AG10803 (cell line): ENCODE measurements at regions not wholly inside any gene's neighbourhood (a gene's known extent, or its start where the extent isn't known, plus 50 kb on each side); places are given as distances from the start of the nearest gene placed in this dataset.

Experiments
- DNase-seq: peaks from one replicate; pipeline ENCODE4 v3.0.0; 2010; ENCODE audit warnings: low read depth
- H3K4me3 ChIP-seq: 2 replicates; pipeline ENCODE4 v1.5.1; 2011; ENCODE audit warnings: mild to moderate bottlenecking, low read length, control low read depth
- TF ChIP-seq, protein P1 (sequence below): conservative IDR thresholded peaks from 2 replicates; pipeline ENCODE4 v1.5.1; 2011; ENCODE audit warnings: mild to moderate bottlenecking, low read length, control low read depth, inconsistent platforms

DNA sequence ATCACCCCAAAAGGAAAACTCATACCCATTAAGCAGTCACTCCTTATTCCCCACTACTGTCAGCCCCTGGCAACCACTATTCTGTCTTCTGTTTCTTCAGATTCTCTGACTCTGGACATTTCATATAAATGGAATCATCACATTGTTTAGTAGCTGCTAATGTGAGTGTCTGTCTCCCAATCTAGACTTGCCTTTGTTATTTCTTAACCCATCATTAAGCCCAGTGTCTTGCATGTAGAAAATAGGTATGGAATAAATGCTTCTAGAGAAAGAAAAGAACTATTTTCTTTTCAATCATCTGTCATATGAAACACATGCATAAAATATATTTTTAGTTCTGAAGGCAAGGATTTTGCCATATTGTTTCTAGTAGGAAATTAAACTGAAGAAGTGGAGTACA, 610.0 kb downstream of the PLPP3 start:
- H3K4me3 ChIP-seq, result no peak overlapping the region
- no peak for DNase-seq
- TF ChIP-seq, protein P1, sequence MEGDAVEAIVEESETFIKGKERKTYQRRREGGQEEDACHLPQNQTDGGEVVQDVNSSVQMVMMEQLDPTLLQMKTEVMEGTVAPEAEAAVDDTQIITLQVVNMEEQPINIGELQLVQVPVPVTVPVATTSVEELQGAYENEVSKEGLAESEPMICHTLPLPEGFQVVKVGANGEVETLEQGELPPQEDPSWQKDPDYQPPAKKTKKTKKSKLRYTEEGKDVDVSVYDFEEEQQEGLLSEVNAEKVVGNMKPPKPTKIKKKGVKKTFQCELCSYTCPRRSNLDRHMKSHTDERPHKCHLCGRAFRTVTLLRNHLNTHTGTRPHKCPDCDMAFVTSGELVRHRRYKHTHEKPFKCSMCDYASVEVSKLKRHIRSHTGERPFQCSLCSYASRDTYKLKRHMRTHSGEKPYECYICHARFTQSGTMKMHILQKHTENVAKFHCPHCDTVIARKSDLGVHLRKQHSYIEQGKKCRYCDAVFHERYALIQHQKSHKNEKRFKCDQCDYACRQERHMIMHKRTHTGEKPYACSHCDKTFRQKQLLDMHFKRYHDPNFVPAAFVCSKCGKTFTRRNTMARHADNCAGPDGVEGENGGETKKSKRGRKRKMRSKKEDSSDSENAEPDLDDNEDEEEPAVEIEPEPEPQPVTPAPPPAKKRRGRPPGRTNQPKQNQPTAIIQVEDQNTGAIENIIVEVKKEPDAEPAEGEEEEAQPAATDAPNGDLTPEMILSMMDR, result no peak

DNA sequence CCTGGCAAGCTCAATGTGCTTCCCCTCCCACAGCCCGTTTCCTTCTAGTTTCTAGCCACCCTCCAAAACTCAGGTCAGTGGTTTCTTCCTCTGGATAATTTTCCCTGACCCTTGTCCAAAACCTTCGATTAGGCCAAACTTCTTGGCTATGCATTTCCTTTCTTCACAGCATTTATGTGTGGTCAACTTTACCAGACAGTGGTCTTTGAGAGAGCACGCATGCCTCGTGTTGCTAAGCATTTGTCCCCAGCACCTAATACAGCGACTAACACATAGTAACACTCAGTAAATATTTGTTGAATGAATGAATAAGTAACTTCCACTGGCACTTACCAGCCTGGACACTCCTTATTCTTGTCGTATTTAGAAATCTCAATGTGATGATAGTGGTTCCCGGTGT, 610.7 kb downstream of the PLPP3 start:
- H3K4me3 ChIP-seq, result no peak overlapping the region
- TF ChIP-seq, protein P1, result no peak
- no peak for DNase-seq

DNA sequence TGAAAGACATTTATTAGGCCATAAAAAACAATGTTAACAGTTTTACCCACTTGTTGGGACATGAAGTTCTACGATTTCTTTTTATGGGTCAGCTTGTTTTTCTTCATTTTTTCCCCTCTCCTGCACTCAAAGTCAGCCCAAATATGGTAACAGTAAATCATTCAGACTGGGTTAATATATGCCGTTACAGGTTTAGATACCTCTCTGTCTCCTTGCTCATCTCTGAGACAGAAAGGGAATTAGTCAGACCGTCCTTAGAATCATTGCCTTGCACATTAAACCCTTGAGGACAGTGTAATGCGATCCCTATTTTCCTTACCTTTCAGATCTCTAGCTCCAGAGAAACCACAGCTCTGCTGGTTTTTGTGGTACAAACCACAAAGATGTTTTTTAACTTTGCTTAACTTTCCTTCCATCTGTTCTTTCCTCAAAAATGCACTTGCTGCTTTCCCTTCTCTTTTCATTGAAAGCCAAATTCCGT, 613.3 kb downstream of the PLPP3 start:
- H3K4me3 ChIP-seq, result no peak overlapping the region
- TF ChIP-seq, protein P1, result no peak
- DNase-seq, result peak; percentile 64

DNA sequence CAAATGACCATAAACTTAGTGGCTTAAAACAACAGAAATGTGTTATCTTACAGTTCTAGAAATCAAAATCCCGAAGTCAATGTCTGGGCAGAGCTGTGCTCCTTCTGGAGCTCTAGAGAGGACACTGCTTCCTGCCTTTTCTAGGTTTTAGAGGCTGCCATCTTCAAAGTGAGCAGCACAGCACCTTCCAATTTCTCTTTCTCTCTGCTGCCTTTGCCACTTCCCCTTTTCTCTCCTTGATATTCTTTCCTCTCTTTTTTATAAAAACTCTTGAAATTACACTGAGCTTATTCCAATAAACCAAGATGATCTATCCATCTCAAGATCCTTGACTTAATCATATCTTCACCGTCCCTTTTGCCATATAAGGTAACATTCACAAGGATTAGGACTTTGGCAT, 616.9 kb downstream of the PLPP3 start:
- TF ChIP-seq, protein P1, result no peak
- no peak overlapping the region for H3K4me3 ChIP-seq
- no peak for DNase-seq

DNA sequence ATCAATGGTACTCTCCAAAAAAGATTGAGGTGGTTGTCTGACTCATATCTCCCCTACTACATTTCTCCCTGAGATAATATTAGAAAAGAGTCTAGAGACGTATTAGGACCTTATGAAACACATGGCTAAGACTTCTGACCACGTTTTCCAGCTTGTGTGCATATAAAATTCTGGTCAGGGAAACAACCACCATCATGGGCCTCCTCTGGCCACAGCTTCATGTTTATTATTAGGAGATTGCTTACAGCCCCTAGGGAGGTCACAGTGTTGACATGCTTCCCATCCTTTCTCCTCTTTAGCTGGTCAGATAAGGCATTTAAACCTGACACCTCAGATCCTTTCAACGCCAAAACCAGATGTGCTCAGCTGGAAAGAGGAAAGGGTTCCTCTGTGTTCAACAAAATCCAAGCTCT, 620.2 kb downstream of the PLPP3 start:
- DNase-seq, result no peak
- no peak overlapping the region for H3K4me3 ChIP-seq
- TF ChIP-seq, protein P1, result no peak

DNA sequence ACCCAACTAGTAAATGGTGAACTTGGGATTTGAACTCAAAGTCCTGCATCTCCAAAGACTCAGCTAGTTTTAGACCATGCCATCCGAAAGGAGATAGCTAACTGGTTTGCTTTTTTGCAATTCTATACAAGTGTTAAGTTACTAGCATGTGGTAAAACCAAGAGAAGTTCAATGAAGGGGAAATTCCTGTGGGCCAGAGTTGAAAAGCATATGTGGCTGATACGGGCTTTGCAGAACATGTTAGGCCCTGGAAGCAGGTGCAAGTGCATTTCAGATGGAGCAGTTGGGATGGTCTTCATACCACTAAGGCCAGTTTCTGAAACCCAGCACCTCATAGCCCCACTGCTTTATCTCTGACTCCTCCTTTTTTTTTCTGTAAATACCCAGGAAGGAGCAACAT, 620.9 kb downstream of the PLPP3 start:
- no peak overlapping the region for H3K4me3 ChIP-seq
- no peak for DNase-seq
- TF ChIP-seq, protein P1, result no peak

DNA sequence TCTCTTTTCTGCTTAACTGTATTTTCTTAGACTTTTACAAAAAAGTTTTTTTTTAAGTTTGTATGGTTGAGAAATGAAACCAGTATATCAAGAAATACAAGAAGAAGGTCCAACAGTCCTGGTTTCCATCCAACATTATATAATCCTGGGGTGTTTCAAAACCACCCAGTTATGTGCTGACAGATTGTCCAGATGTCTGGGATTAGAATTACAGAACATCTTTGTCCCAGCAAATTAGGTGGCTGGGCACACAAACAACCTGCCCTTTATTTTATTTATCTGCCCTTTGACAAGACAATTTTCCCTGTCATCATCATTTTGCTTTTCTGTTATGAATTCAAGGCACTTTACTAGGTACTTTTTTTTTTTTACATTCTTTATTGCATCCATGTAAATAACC, 622.1 kb downstream of the PLPP3 start:
- H3K4me3 ChIP-seq, result no peak overlapping the region
- DNase-seq, result peak; percentile 66
- TF ChIP-seq, protein P1, result no peak
